ENCODE measurements at regions not wholly inside any gene's neighbourhood (a gene's known extent, or its start where the extent isn't known, plus 50 kb on each side); places are given as distances from the start of the nearest gene placed in this dataset.

- TF ChIP-seq CTCF (conservative IDR thresholded peaks at IDR 0.05; ENCODE audit: low read length) (no peak), EZH2phosphoT487 (IDR thresholded peaks at IDR 0.05; ENCODE audit: borderline replicate concordance, low read depth, low read length) (no peak)
Observed at GRCh38 chr13:32907211-32907610, 109.0 kb upstream of the KL start.

Measured in OCI-LY7 (cell line).